ENCODE measurements at regions not wholly inside any gene's neighbourhood (a gene's known extent, or its start where the extent isn't known, plus 50 kb on each side); places are given as distances from the start of the nearest gene placed in this dataset.

DNA sequence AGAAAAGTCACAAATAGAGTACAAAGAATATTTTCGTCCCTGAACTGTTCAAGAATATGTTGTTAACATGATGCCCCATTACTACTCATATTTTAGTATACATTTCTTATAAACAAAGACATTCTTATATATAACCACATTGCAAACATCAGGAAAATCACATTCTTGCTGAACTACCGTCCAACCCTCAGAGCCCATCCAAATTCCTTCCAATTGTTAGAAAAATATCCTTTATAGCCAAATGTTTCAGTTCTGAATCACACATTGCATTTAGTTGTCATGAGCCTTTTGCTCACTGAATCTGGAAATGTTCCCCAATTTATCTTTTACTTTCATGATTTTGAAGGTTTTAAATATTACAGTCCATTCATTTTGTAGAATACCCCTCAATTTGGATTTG, 467.8 kb upstream of the ARGLU1 start:
- Histone ChIP-seq H3K27me3 (replicated peaks; ENCODE audit: control insufficient read depth, insufficient read depth, low read length) (no peaks in the 10 kb centered on the region), H3K4me3 (replicated peaks; ENCODE audit: low read depth, low read length) (no peak overlapping the region), H3K36me3 (ENCODE audit: control insufficient read depth, insufficient read depth, low read length) (no peaks in the 10 kb centered on the region)
- DNase-seq (ENCODE audit: extremely low read depth, insufficient read length), result no peak
- TF ChIP-seq, protein P1, sequence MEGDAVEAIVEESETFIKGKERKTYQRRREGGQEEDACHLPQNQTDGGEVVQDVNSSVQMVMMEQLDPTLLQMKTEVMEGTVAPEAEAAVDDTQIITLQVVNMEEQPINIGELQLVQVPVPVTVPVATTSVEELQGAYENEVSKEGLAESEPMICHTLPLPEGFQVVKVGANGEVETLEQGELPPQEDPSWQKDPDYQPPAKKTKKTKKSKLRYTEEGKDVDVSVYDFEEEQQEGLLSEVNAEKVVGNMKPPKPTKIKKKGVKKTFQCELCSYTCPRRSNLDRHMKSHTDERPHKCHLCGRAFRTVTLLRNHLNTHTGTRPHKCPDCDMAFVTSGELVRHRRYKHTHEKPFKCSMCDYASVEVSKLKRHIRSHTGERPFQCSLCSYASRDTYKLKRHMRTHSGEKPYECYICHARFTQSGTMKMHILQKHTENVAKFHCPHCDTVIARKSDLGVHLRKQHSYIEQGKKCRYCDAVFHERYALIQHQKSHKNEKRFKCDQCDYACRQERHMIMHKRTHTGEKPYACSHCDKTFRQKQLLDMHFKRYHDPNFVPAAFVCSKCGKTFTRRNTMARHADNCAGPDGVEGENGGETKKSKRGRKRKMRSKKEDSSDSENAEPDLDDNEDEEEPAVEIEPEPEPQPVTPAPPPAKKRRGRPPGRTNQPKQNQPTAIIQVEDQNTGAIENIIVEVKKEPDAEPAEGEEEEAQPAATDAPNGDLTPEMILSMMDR (IDR thresholded peaks at IDR 0.05; ENCODE audit: insufficient read depth, low read length, poor library complexity, severe bottlenecking), result no peak

DNA sequence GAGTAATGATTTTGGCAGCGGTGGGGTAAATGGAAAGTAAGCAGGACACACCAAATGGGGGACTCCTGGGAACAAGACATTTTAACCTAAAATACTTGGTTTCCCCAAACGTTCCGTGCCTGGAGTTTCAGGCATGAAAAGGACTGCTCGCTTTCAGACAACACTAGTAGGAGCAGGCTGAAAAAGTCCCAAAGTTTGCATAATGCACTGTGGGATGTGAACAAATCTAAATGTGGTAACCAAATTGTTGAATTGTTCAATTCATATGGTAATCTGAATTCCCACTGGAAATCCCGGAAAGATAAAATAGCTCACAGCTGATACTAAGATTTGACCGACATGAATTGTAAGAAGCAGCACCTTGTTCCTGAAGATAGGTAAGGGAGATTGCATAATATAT, 467.2 kb upstream of the ARGLU1 start:
- TF ChIP-seq, protein P1 (IDR thresholded peaks at IDR 0.05; ENCODE audit: insufficient read depth, low read length, poor library complexity, severe bottlenecking), result no peak
- no peaks in the 10 kb centered on the region for H3K36me3 ChIP-seq (ENCODE audit: control insufficient read depth, insufficient read depth, low read length)
- no peaks in the 10 kb centered on the region for H3K27me3 ChIP-seq (replicated peaks; ENCODE audit: control insufficient read depth, insufficient read depth, low read length)
- DNase-seq (ENCODE audit: extremely low read depth, insufficient read length), result no peak
- no peak overlapping the region for H3K4me3 ChIP-seq (replicated peaks; ENCODE audit: low read depth, low read length)

DNA sequence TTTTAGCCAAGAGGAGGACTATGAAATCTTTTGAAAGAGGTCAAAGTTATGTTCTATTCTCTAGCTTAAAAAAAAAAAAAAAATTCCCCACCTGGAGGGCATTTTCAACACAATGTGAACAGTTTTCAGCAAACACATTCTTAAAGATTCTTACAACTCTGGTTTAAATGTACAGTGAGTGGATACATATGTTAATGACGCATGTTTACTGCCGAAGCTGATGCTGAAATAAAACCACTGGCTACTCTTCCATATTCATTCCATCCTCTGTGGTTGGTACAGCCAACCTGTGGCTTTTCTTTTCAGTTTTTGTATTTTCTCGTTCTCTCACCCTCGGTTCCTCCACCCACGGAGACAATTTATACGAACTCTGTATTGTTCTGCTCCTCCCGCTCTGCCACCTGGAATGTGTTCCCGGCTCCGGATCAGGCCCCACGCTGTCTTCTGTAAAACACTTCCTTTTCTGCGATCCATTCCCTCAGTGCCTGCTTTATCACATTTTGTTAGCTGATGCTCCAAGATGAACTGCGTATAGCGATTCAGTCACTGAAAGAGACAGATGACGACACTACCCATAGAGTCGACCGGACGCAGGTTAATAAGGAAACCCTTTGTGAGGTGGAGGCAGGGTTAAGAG, 466.4 kb upstream of the ARGLU1 start:
- Histone ChIP-seq H3K4me3 (replicated peaks; ENCODE audit: low read depth, low read length) (no peak overlapping the region), H3K27me3 (replicated peaks; ENCODE audit: control insufficient read depth, insufficient read depth, low read length) (no peaks in the 10 kb centered on the region), H3K36me3 (ENCODE audit: control insufficient read depth, insufficient read depth, low read length) (no peaks in the 10 kb centered on the region)
- DNase-seq (ENCODE audit: extremely low read depth, insufficient read length), result no peak
- TF ChIP-seq, protein P1 (IDR thresholded peaks at IDR 0.05; ENCODE audit: insufficient read depth, low read length, poor library complexity, severe bottlenecking), result no peak

DNA sequence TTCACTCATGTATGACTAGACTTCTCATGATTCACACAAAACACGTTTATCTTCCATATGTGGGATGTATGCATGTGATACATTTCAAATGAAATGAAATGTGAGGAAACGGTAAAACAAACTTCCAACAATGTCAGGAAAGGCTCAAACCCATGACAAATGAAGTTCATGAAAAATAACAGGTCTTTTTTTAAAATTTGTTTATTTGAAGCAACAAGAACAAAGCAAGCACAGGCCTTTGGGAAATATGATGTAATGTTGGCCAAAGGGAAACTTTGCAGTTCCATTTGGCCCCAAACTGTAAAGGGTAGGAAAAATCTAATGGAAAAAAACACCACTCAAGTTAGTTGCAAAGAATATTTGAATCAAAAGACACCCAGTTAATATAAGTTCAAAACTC, 463.8 kb upstream of the ARGLU1 start:
- DNase-seq (ENCODE audit: extremely low read depth, insufficient read length), result no peak
- no peaks in the 10 kb centered on the region for H3K27me3 ChIP-seq (replicated peaks; ENCODE audit: control insufficient read depth, insufficient read depth, low read length)
- TF ChIP-seq, protein P1 (IDR thresholded peaks at IDR 0.05; ENCODE audit: insufficient read depth, low read length, poor library complexity, severe bottlenecking), result no peak
- H3K36me3 ChIP-seq (ENCODE audit: control insufficient read depth, insufficient read depth, low read length), result no peaks in the 10 kb centered on the region
- no peak overlapping the region for H3K4me3 ChIP-seq (replicated peaks; ENCODE audit: low read depth, low read length)

DNA sequence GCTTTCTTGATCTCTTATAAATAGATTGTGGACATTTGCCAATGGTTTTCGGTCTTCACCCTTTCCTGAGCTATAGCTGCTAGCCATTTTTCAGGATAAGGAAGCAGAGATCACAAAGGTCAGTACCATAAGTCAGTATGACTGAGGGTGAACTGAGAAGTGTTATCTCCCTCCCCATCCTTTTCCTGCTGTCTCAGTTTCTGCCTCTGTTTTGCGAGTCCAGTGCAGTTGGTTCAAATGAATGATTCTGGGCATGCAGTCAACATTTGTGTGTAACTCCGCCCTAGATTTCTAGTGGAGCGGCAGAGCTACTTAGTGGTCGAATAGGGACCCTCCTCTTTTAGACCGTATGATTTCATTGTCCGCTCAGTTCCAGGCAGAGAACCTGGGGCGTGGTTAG, 460.8 kb upstream of the ARGLU1 start:
- Histone ChIP-seq H3K27me3 (replicated peaks; ENCODE audit: control insufficient read depth, insufficient read depth, low read length) (no peaks in the 10 kb centered on the region), H3K36me3 (ENCODE audit: control insufficient read depth, insufficient read depth, low read length) (no peaks in the 10 kb centered on the region), H3K4me3 (replicated peaks; ENCODE audit: low read depth, low read length) (no peak overlapping the region)
- no peak for DNase-seq (ENCODE audit: extremely low read depth, insufficient read length)
- TF ChIP-seq, protein P1 (IDR thresholded peaks at IDR 0.05; ENCODE audit: insufficient read depth, low read length, poor library complexity, severe bottlenecking), result no peak

DNA sequence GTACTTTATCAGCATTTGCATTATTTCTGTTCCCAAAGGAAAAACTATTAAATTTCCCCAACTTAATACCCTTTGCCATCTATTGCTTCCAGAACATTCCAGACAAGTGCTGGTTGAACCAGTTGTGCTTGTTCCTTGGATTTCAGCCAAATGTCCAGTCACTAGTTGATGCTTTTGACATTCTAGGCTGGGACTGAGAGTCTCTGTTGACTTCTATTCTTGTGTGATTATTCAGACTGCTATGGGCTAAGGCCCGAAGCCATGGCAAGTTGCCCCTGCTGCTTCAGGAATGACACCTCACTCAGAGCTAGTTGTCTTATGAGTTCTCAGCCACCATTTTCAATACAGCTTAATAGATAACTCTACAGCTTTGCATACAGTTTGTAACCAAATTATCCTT, 458.1 kb upstream of the ARGLU1 start:
- TF ChIP-seq, protein P1 (IDR thresholded peaks at IDR 0.05; ENCODE audit: insufficient read depth, low read length, poor library complexity, severe bottlenecking), result no peak
- DNase-seq (ENCODE audit: extremely low read depth, insufficient read length), result no peak
- H3K27me3 ChIP-seq (replicated peaks; ENCODE audit: control insufficient read depth, insufficient read depth, low read length), result no peaks in the 10 kb centered on the region
- H3K4me3 ChIP-seq (replicated peaks; ENCODE audit: low read depth, low read length), result no peak overlapping the region
- H3K36me3 ChIP-seq (ENCODE audit: control insufficient read depth, insufficient read depth, low read length), result no peaks in the 10 kb centered on the region
